ENCODE measurements at regions not wholly inside any gene's neighbourhood (a gene's known extent, or its start where the extent isn't known, plus 50 kb on each side); places are given as distances from the start of the nearest gene placed in this dataset.

GRCh38 chr3:27657871-27658270, 64.3 kb downstream of the EOMES start:
- TF ChIP-seq CTCF (IDR thresholded peaks at IDR 0.05), result no peak
- no peak for TF ChIP-seq POLR2A (IDR thresholded peaks at IDR 0.05)

All from testis (tissue), 2 donors.